ENCODE measurements at regions not wholly inside any gene's neighbourhood (a gene's known extent, or its start where the extent isn't known, plus 50 kb on each side); places are given as distances from the start of the nearest gene placed in this dataset.

DNA sequence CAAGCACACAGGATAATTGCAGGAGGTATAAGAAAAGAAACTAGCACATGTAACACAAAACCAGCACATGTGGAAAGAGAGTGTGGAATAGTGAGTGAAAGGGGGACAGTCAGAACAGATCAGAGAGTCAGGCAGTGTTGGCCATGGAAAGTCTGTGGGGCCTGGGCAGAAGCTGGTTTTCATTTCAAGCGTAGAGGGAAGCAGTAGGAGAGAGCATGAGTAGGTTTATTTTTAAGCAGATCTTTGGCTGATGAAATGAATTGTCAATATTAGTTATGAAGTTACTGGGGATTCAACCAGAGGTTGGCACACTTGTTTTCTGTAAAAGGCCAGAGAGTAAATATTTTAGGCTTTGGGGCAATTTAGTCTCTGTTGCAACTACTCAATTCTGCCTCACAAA lies 283.1 kb downstream of the SMARCA2 start:
- Histone ChIP-seq H3K4me1 (no peaks in the 10 kb centered on the region), H3K4me3 (no peak overlapping the region), H3K27ac (no peak overlapping the region), H3K36me3 (no peaks in the 10 kb centered on the region), H3K9me3 (no peaks in the 10 kb centered on the region), H3K27me3 (no peaks in the 10 kb centered on the region)
- 83% methylated on average over 1 of the region's 1 CpG for WGBS
- DNase-seq (ENCODE audit: low spot score in 2 of 2): no peak
- no peak for TF ChIP-seq POLR2A (IDR thresholded peaks at IDR 0.05)
- TF ChIP-seq, protein P1, sequence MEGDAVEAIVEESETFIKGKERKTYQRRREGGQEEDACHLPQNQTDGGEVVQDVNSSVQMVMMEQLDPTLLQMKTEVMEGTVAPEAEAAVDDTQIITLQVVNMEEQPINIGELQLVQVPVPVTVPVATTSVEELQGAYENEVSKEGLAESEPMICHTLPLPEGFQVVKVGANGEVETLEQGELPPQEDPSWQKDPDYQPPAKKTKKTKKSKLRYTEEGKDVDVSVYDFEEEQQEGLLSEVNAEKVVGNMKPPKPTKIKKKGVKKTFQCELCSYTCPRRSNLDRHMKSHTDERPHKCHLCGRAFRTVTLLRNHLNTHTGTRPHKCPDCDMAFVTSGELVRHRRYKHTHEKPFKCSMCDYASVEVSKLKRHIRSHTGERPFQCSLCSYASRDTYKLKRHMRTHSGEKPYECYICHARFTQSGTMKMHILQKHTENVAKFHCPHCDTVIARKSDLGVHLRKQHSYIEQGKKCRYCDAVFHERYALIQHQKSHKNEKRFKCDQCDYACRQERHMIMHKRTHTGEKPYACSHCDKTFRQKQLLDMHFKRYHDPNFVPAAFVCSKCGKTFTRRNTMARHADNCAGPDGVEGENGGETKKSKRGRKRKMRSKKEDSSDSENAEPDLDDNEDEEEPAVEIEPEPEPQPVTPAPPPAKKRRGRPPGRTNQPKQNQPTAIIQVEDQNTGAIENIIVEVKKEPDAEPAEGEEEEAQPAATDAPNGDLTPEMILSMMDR (IDR thresholded peaks at IDR 0.05): no peak
- no peak for TF ChIP-seq EP300 (IDR thresholded peaks at IDR 0.05)
- no peak for TF ChIP-seq POLR2AphosphoS5 (IDR thresholded peaks at IDR 0.05)

DNA sequence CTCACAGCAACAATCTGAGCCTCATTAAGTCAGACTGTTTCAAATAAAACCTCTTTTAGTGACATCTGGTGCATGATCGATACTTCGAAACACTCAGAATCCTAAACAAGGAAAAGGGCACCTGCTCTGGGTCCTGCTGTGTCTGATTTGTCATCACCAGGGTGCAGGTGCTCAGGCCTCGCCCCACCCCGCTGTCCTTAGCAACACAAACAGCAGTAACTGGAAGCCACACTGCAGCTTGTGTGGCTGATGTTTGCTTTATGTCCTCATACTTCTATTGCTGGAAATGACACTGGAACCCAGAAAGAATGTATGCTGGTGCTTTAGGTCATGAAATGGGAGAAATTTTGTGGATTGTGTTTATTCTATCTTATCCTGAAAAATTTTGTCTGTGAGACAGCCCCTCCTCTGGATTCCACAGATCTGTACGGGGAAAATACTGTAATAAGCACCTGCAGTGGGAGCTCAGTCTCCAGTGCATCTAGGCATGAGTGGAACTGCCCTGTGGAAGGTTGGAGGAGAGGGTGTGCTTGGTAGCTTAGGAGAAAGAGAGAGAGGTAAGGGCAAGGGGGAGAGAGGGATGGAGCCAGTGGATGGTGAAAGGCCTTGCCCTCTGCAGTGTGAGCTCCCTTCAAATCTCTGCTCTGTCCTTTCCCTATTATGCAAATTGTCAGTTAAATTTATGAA lies 284.2 kb downstream of the SMARCA2 start:
- Histone ChIP-seq H3K36me3 (no peaks in the 10 kb centered on the region), H3K27me3 (no peaks in the 10 kb centered on the region), H3K27ac (no peak overlapping the region), H3K9me3 (no peaks in the 10 kb centered on the region), H3K4me3 (no peak overlapping the region), H3K4me1 (no peaks in the 10 kb centered on the region)
- 80% methylated on average over 5 of the region's 5 CpGs for WGBS
- TF ChIP-seq, protein P1 (IDR thresholded peaks at IDR 0.05): no peak
- no peak for TF ChIP-seq POLR2A (IDR thresholded peaks at IDR 0.05)
- DNase-seq (ENCODE audit: low spot score in 2 of 2): no peak

DNA sequence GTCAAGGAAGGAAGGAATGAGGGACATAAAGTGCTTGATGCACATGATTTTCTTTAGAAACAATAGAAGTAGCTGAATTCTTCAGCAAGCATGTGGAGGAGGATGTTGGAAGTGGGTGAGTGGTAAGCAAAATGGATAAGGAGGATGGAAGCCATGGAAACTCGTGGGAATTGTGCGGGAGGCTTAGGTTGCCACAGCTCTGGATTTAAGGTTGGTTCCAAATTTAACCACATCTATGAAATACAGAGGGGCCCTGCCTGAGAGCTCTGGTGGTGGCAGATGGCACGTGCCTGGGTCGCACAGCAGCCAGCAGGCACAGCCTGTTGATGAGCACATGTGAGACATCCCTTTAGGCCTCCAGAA lies 284.7 kb downstream of the SMARCA2 start:
- H3K27ac ChIP-seq: no peak overlapping the region
- WGBS: 81% methylated on average over 4 of the region's 4 CpGs

DNA sequence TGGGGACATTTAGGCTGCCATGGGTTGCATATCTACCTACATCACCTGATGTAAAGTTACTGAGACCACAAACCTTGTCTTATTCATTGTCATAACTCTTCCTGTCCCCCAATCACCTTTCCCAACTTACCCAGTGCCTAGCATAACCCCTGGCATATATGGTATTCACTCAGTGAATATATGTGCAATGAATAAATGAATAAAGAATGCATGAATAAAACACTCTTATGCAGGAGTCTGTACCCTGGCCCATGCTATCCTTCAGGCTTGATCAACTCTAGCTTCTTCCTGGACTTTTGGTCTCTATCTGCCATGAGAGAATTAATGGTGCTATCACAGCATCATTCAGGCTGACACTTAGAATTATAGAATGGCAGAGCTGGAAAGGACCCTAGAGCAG lies 285.2 kb downstream of the SMARCA2 start:
- Histone ChIP-seq H3K27me3 (no peaks in the 10 kb centered on the region), H3K27ac (no peak overlapping the region)
- DNase-seq (ENCODE audit: low spot score in 2 of 2): no peak

More for the DNA sequence above, 284.7 kb downstream of the SMARCA2 start:
- no peak for DNase-seq (ENCODE audit: low spot score in 2 of 2)
- no peaks in the 10 kb centered on the region for H3K36me3 ChIP-seq
- TF ChIP-seq, protein P1 (IDR thresholded peaks at IDR 0.05): no peak
- TF ChIP-seq EP300 (IDR thresholded peaks at IDR 0.05) (no peak), POLR2A (IDR thresholded peaks at IDR 0.05) (no peak), POLR2AphosphoS5 (IDR thresholded peaks at IDR 0.05) (no peak)
- H3K27me3 ChIP-seq: no peaks in the 10 kb centered on the region
- no peaks in the 10 kb centered on the region for H3K9me3 ChIP-seq
- no peaks in the 10 kb centered on the region for H3K4me1 ChIP-seq
- H3K4me3 ChIP-seq: no peak overlapping the region

DNA sequence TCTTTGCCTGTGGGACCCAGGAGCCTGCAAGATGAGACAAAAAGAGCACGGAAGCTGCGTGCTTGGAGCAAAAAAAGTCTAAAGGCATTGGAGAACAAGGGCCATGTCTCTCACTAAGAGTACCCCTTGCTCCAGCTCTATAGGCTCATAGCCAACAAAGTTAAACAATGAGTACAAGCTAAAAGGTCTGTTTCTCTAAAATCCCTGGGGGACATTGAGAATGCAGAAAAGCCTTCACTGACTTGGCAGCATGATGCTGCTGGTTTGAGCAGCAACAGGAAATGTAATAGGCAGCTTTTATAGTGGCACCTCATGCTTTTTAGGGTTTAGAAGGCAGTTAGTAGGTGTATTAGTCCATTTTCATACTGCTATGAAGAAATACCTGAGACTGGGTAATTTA lies 287.5 kb downstream of the SMARCA2 start:
- Histone ChIP-seq H3K36me3 (no peaks in the 10 kb centered on the region), H3K27ac (no peak overlapping the region), H3K4me1 (no peaks in the 10 kb centered on the region), H3K27me3 (no peaks in the 10 kb centered on the region), H3K9me3 (no peaks in the 10 kb centered on the region), H3K4me3 (no peak overlapping the region)
- WGBS: 75% methylated on average over 2 of the region's 2 CpGs
- no peak for DNase-seq (ENCODE audit: low spot score in 2 of 2)
- TF ChIP-seq POLR2AphosphoS5 (IDR thresholded peaks at IDR 0.05) (no peak), EP300 (IDR thresholded peaks at IDR 0.05) (no peak), POLR2A (IDR thresholded peaks at IDR 0.05) (no peak)
- TF ChIP-seq, protein P1 (IDR thresholded peaks at IDR 0.05): no peak

More for the DNA sequence above, 285.2 kb downstream of the SMARCA2 start:
- Histone ChIP-seq H3K4me3 (no peak overlapping the region), H3K36me3 (no peaks in the 10 kb centered on the region), H3K4me1 (no peaks in the 10 kb centered on the region), H3K9me3 (no peaks in the 10 kb centered on the region)
- no peak for TF ChIP-seq EP300 (IDR thresholded peaks at IDR 0.05)
- TF ChIP-seq, protein P1 (IDR thresholded peaks at IDR 0.05): no peak
- no peak for TF ChIP-seq POLR2AphosphoS5 (IDR thresholded peaks at IDR 0.05)
- TF ChIP-seq POLR2A (IDR thresholded peaks at IDR 0.05): no peak
